HG03135 (cell line): ENCODE measurements at regions not wholly inside any gene's neighbourhood (a gene's known extent, or its start where the extent isn't known, plus 50 kb on each side); places are given as distances from the start of the nearest gene placed in this dataset.
"Not testable (repeated sequence)": the region's sequence is repeated elsewhere in the genome, so short reads cannot be mapped to it uniquely, and the experiment has no call there.

Experiments
- ATAC-seq: cut with Tn5 transposase; IDR thresholded peaks from one replicate; pipeline ENCODE4 v1.9.1; 2021; ENCODE audit warnings: mild to moderate bottlenecking, moderate library complexity; ENCODE audit not compliant: unreplicated experiment

DNA sequence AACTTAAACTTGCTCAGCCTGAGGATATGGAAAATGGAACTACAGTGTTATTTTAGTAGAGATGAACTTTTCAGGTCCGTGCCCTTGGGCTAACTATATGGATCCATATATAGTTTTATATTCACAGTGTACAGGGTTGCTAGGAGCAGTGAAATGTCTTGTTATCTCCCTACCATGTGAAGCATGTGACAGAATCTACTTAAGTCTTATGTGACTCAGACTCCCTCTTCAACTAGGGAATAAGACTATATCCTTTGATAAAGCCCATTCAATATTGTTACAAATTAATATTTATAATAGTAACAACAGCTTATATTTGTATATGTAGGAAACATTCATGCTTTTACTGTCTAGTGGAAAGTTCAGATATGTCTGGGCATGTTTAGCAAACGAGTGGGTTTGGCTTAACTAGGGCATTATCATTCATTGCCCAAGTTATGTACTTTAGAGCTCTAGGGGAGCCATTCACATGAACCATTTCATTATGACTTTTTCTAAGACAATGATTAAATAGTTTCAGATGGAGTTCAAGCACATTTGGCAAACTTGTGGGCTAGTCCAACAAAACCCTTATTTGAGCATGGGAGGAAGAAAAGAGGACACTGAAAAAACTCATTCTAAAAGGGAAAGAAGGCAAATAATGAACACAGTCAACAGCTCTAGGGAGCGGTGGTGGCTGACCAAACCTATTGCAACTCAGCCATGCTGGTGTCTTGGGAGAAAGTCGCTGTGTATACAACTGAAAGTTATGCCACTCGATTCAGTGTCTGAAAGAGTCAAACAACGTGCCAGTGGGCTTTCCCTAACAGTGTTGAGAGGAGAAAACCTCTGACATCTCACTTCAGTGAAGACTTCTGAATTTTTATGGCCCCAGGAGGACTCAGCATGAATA lies 305.9 kb upstream of the G2E3 start:
- no peak for ATAC-seq

DNA sequence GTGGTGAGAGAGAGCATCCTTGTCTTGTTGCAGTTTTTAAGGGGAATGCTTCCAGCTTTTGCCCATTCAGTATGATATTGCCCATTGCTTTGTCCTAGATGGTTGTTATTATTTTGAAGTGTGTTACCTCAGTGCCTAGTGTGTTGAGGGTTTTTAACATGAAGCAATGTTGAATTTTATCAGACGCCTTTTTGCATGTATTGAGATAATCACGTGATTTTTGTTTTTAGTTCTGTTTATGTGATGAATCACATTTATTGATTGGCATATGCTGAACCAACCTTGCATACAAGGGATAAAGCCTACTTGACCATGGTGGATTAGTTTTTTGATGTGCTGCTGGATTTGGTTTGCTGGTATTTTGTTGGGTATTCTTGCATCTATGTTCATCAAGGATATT lies 302.3 kb upstream of the G2E3 start:
- no peak for ATAC-seq

DNA sequence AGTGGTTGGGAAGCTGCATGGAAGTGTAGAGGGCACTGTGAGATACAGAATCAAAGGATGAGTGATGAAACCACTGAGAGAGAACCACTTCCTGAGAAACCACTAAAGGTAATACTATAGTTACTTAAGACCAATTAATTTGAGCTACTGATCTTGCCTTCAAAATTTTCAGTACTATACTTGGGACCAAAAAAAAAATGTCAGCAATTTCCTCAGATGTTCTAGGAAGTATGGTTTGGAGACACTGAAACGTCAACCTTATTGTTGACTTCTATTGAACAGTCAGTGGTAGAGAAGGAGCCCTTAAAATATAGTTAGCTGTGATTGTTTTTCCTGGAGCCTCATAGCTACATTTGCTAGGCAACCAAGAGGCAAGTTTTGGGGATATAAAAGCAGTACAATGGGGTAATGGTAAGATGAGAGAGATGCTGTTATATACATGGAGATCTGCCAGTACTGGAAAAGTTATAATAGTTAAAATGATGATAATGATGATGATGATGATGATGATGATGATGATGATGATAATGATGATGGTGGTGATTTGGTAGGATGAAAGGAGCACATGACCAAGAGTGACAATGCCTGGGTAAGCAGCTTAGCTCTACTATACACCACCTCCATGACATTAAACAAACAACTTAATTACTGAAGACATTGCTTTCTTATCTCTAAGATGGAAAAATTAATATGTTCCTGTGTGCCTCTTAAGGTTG lies 300.9 kb upstream of the G2E3 start:
- no peak for ATAC-seq

DNA sequence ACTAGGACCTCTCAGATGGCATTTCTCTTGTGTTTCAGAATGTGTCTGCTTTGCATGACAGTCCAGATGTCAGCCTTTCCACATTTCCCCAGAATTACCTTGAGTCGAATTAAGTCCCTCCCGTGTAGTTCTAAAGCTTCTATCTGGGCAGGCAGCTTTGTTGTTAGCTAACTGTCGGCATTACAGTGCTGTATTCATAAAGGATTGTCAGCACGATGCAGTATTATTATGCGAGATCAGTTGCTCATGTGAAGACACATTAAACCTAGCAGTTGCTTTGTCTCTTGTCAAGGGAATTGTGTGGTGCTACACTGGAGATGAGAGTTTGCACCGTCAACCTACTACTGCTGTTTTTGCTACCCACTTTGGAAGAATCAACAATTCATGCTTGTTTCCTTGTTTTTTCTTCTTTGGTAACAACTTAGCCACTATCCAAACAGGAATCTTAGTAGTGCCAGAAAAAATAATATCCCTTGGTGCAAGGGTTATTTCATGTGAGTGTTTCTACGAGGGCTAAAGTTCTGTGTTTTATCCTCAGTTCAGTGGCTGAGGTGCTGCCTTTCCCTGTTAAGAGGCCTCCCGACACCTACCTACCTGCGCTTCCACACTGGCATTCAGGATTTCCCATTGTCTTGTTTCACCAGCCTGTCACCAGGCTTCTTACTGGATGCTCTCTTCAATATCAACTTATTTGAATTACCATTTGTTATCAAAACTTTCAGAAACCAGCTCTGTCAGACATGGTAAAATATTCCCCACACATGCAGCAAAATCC lies 297.9 kb upstream of the G2E3 start:
- ATAC-seq: no peak

DNA sequence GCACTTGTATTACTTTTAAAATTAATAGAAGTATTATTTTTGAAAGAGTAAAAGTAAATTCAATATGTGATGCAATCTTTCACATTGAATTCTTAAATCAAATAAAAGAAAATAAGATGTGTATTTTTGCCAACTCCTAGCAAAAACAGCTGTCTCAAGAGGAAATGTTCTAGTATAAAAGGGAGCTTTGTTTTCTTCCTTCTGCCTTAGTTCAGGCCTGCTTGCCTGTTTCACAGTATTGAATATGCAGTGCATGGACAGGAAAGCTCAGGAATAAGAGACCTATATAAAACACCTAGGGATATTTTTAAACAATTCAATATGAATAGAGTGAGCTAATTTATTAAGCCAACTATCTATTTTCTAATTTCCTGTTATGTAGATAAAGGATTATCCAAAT lies 294.8 kb upstream of the G2E3 start:
- ATAC-seq: no peak

DNA sequence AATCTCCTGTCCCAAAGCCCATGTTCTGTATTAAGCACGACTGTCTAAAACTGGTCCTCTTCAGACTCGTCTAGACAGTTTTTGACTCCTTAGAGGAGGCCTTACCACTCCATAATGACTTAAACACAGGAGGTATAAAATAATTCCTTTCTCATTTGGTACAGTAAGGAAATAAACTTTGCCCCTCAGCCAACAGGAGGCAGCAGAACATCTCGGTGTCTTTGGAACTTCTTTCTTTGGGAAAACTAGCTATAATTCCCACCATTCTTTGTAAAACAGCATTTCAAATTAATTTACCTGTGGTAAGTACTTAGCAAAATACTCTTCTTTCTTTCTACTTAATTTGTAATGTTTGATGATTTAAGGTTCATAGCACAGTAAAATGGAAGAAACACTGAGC lies 292.7 kb upstream of the G2E3 start:
- ATAC-seq: no peak

DNA sequence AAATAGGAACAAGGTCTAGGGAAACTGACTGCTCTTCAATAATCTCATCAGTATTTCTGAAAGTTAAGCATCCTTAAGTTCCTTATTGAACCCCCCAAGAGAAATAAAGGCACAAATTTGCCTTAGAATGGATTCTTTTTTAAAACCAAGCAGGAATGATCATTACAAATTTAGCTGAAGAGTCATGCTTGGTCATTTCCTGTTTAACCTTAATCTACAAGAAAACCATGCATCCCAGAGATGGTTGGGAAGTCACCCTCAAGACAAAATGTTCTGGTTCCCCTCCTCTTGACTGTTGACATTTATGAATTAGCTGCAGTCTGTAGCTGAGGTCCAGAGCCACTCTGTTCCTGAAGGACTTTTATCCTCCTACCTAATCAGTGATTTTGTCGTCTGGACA lies 291.8 kb upstream of the G2E3 start:
- no peak for ATAC-seq

DNA sequence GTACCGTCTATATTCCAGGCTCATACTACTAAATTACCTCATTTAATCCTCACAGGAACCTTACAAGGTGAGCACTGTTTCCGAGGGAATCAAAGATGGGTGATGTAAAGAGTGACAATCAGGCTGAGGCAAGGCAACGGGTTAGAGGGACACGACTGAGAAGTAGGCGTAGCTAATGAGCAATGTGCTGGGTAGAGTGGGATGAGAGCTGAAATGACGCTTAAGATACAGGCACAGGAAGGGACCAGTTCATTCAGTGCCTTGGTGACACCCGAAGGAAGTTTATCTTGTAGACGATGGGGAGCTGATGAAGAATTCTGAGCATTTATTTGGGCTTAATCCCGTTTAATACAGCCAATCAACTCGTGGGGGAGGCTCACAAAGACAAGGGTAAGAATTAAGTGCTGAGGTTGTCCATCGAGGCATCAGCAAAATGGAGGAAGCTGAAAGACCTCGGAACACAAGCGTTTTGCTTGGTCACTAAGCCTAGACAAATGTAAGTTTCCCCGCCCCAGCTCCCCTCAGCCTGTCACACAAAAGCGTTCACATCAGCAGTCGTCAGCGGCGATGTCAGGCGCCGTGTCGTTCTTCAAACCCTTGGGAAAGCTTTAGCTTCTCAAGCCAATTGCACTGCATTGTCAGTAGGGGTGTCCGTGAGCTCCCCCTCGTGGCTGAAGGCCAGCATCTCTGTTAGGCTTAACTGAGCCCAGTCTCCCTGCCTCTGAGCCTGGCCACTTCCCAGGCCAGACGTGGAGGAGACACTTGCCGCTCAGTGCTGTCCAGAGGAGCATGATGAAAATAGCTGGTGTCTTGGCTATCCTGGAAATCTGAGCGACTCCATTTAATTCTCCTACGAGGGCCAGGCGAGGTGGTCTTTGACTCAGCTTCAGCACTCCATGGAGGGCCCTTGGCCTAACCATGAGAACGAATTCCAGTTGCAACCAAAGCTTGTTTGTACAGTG lies 288.5 kb upstream of the G2E3 start:
- ATAC-seq: peak; percentile 96

DNA sequence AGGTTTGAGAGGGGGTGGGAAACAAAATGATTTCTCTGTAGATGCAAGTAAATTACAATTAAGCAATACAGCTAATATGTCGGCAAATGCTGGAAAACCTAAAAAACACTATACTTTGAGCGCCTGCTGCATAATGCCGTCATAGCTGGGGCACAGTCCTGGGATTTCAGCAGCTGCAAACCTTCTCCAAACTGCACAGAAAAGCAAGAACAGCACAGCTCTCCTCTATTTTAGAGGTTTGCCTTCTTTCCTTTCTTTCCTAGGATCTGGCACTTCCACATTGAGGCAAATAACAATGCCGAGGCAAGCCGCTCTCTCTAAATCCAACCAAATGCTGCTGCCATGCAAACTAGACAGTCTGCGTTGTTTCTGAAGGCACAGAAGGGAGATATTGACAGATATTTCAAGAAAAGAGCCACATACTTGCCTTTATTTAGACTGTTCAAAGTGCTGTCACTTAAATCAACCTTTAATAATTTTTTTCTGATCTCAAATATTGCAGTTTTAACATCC lies 287.1 kb upstream of the G2E3 start:
- no peak for ATAC-seq

DNA sequence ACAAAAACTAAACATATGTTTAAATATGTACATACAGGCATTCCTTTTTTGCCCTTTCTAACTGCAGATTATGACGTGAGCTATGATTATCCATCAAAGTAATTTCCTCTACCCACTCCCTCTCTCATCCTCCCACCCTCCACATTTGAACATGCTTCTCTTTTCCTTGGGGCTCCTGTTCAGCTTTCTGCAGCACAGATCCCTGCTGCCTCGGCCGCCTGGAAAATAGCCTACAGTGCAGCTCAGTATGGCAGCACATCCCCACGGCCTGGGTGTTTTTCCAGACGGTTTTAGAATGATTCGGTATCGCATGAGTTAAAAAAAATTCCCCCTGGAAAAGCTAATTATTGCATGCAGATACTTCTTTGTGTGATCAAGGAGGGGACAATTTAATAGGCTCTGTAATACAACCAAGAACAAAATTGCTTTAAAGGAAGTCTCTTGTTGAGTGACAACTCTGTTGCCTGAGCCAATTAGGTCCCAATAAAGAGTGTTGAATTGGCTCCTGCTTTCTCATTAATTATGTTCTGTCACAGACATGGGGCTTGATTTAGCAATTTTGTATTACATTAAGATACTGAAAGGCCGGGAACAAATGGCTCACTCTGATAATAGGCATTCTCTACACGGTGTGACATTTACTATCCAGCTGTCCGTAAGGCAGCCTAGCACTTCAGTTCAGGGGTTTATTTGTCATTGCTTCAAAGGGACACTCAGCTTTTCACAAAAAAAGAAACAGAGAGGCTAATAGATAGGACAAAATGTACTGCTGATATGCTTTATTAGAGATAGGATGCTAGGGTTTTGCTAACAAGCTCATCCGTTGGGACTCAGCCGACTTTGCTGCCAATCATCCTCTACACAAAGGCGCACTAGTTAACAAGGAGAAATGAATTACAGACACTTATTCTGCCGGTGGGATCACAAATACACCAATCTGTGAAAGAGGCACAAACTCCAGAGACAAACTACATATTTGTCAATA lies 285.8 kb upstream of the G2E3 start:
- no peak for ATAC-seq

DNA sequence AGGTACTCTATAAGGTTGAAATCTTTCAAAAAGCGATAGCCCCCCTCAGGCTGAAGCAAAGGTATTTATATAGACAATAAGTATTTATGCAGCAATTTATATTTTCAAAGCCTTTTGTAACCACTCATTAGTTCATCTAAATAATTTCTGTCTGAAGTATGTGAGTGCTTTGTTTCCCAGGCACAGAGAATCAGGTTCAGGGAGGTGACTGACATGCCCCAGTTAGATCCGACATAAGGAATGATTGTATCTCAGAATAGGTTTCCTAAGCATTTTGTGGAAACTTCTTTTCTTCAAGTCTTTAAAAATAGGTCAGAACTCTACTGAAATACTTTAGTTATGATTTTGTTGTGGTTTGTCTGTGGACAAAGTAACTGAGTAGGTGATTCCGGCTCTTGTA lies 283.4 kb upstream of the G2E3 start:
- ATAC-seq: no peak

DNA sequence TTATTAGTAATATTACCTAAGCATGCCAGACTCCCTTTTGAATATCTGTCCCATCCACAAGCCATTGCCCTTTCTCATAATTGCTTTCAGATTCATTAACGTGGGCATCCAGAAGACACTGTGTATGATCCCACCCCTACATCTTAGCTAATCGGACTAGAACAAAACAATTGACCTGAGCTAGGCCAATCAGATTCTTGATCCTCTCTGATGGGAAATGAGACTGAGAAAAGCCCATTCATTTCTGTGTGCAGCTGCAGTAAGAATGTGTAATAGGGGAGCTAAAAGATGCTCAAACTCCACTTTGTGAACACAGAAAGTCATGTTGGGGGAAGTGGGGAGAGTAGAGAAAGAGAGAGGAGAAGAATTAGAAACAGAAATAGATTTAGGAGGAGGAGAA lies 281.7 kb upstream of the G2E3 start:
- no peak for ATAC-seq

DNA sequence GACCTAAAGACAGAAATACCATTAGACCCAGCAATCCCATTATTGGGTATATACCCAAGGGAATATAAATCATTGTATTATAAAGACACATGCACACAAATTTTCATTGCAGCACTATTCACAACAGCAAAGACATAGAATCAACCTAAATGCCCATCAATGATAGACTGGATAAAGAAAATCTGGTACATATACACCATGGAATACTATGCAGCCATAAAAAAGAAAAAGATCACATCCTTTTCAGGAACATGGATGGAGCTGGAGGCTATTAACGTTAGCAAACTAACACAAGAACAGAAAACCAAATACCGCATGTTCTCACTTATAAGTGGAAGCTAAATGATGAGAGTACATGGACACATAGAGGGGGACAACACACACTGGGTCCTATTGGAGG lies 280.1 kb upstream of the G2E3 start:
- not testable (repeated sequence) for ATAC-seq

DNA sequence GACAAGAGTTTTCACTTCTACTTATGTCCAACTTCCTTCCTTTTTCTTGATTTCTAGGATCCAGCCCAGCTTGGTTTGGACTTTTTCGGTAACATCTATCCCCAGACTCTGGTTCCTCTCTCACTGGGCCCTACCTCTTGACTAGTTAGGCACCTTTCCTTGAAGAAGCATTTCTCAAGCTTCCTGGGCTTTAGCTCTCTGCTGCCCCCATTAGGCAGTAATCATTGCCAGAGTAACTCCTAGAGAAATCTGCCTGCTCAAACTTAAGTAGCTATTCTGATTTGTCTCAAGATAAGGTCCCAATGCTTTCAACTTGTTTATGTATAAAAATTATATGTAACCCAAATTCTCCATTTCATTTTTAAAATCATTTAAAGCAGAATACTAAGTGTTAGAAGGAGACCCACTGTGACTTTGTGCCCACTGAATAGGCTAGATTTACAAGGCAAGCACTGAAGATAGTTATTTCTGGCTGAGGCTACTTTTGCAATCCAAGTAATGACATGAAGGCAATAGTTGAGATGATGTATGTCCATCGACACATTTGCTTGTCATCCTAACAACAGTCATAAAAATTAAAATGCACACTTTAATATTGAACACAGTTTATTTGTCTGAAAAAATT lies 275.0 kb upstream of the G2E3 start:
- no peak for ATAC-seq

DNA sequence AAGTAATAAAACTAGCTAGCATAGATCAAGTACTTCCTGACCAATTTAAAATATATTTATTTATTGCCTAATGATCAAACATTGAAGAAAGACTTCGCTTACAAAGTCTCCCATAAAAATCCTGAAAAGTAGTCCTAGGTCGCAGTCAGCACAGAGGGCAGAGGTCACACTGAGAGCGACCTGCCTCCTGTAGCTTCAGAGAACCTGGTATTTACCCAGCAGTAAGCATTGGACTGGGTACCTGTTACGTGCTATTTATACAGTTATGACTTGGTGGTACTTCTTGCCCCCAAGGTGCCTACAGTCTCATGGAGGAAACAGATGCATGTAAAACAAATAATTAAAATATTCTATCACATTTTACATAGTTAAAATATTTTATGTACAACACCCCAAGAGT lies 274.1 kb upstream of the G2E3 start:
- no peak for ATAC-seq

DNA sequence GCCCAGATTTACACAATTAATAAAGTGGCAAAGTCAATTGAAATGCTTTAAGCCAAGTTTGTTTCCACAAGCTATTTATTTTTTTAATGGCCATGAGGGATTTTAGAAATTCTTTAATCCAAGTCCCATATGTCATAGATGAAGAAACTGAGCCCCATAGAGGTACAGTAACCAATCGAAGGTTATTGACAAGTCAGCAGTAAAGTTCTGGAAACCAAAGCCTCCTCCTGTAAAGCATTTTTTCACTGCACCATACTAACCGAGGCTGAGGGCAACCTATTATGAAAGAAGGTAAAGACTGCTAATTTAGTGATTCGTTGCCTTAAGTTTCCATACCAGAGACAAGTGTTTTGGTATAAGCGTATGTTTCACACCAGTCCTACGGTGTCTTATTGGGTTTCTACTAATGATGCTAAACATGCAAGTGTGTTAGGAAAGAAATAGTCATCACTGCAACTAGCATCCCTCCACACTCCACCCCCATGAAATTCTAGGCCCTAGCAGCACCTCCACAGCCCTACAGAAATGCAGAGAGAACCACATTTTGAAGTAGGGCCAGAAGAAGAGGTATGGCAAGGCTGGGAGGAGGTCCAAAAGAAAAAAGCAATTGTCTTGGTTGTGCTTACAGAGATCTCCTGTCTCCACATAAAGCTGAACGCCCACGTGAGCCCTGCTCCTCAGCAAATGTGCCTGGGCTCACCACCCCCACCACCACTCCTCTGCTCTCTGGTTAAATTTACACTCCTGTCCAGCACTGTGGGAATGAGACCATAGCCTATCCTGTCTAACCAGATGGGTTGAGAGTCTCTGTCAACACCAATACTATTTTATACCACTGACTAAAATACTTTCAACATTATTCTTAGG lies 271.1 kb upstream of the G2E3 start:
- ATAC-seq: no peak

DNA sequence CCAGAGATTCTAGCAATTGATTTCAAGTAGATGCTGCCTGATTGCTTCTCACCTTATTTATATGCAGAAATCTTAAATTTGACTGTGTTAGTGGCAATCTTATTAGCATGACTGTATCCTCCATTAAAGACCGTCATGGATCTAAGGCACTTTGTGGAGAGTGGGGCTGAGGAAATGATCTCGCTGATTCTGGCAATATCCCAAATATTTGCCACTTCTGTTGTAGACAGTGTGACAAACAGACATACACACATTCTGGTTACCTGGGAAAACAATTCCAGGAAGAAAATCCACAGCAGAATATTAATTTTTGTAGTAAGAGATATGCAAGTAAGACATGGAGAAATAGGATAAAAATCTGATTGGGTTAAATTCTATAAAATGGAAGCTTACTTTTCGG lies 269.0 kb upstream of the G2E3 start:
- no peak for ATAC-seq

DNA sequence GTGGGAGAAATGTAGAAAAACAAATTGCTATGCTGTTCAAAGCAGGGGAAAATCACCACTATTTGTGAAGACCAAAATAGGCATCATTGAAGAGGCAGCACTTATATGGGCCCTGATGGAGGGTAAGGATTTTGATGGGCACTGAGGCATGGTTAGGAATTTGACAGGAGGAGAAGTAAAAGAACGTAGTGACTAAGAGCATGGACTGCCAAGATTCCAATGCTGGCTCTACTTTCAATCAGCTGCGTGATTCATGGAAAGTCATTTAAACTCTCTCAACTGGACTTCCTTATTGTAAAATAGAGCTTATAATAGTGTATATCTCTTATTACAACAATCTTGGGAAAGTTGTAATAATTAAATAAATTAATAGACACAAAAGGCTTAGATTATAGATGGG lies 267.7 kb upstream of the G2E3 start:
- ATAC-seq: no peak
